ENCODE measurements at regions not wholly inside any gene's neighbourhood (a gene's known extent, or its start where the extent isn't known, plus 50 kb on each side); places are given as distances from the start of the nearest gene placed in this dataset.

DNA sequence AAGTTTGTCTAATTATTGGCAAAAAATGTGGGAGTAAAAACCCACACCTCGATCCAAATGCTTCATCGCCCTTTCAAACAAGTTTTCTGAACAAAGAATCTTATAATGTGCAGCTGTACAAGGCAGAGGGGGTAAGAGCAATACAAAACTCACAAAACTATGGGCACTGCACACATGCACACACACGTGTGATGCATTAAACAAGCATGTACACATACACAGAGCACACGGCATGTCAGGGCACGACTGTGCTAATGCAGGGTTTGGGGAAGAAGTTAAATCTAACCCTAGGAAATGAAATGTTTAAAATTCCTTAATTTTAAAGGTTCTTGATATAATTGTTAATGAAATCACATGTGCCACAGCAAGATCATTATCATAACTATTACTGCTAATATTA lies 264.0 kb downstream of the SEC16B start:
- intact Hi-C loops (cut with DNase I; ENCODE audit: low total_unique reads), result no loop called here
- H3K4me3 ChIP-seq (ENCODE audit: low read depth, poor library complexity, severe bottlenecking), result no peak overlapping the region
- TF ChIP-seq, protein P1, sequence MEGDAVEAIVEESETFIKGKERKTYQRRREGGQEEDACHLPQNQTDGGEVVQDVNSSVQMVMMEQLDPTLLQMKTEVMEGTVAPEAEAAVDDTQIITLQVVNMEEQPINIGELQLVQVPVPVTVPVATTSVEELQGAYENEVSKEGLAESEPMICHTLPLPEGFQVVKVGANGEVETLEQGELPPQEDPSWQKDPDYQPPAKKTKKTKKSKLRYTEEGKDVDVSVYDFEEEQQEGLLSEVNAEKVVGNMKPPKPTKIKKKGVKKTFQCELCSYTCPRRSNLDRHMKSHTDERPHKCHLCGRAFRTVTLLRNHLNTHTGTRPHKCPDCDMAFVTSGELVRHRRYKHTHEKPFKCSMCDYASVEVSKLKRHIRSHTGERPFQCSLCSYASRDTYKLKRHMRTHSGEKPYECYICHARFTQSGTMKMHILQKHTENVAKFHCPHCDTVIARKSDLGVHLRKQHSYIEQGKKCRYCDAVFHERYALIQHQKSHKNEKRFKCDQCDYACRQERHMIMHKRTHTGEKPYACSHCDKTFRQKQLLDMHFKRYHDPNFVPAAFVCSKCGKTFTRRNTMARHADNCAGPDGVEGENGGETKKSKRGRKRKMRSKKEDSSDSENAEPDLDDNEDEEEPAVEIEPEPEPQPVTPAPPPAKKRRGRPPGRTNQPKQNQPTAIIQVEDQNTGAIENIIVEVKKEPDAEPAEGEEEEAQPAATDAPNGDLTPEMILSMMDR (IDR thresholded peaks at IDR 0.05), result no peak
- no peak for TF ChIP-seq POLR2A (IDR thresholded peaks at IDR 0.05)
- no peak for DNase-seq (ENCODE audit: low spot score in 2 of 2)
- WGBS, 2 donors, result 36 to 43% methylated on average over 5 of the region's 5 CpGs

DNA sequence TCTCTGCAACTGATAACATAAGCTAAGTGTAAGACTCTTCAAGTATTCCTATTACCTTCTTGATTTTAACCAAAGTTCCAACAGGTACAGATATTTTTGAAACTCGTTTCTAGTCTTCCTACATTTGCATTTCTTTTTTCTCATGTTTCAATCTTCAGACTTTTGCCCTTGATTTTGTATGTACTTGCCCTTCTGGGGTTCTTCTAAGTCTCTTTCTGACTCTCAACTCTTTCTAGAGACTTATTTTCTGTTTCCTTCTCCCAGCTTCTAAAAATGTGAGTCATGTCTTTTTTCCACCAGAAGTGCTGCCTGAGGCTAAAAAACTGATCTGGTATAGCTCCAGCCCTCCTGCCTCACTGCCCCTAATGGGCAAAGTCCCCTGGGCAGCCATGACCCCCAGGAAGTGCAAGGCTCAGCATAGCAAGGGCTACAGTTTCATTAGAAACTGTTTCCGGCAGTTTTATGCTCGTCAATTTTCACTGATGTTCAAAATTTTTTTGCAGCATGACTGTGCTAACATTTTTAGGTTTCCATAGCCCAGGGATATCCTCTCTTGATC lies 265.9 kb downstream of the SEC16B start:
- WGBS, 2 donors, result 54 to 68% methylated on average over 3 of the region's 3 CpGs
- no peak overlapping the region for H3K4me3 ChIP-seq (ENCODE audit: low read depth, poor library complexity, severe bottlenecking)
- DNase-seq (ENCODE audit: low spot score in 2 of 2), result no peak
- intact Hi-C loops (cut with DNase I; ENCODE audit: low total_unique reads), result no loop called here
- TF ChIP-seq, protein P1 (IDR thresholded peaks at IDR 0.05), result no peak
- TF ChIP-seq POLR2A (IDR thresholded peaks at IDR 0.05), result no peak

DNA sequence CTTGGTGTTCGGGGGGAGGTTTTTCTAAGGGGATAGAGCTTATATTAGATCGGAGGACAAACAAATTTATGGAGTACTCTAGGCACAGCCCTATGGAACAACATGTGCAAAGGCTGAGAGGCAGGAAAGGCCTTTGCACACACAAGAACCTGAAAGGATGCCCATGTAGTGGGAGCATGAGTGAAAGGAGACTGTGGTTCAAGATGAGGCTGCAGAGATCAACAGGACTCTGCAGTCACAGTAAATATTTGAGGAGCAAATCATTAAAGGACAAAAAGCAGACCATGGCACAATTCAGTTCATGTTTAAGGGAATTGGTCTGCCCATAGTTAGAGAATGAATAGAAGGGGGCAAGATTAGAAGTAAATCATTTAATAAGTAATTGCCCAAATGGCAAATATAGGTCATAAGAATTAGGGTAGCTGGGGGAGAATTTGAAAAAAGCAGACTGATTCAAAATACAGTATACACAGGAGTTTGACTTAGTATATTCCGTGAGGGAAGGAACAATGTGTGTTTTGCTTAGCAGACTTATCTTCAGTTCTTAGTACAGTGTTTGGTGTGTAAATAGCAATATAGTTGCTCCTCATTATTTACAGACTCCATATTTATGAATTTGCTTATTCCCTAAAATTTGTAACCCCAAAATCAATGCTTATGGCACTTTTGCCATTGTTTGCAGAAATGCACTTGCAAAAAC lies 268.1 kb downstream of the SEC16B start:
- intact Hi-C loops (cut with DNase I; ENCODE audit: low total_unique reads), result no loop called here
- TF ChIP-seq, protein P1 (IDR thresholded peaks at IDR 0.05), result no peak
- TF ChIP-seq POLR2A (IDR thresholded peaks at IDR 0.05), result no peak
- H3K4me3 ChIP-seq (ENCODE audit: low read depth, poor library complexity, severe bottlenecking), result no peak overlapping the region
- no peak for DNase-seq (ENCODE audit: low spot score in 2 of 2)
- 79 to 85% methylated on average over 3 of the region's 3 CpGs for WGBS, 2 donors

DNA sequence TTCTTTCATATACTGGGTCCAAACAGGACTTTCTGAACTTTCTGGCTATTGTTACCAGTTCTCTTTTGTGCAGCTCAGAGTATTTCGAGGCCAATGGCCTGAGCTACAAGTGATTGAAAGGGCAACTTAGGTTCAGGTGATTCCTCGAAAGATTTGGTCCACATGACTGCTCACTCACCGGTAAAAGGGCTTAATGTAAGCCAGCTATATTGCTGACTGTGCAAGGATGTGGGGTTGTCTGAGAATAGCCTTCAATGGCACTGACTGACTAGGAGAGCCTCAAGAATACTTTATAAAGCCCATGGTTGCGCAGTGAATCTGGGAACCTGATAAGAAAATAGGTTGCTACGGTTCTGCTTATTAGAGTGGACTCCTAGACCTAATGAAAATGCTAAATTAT lies 269.0 kb downstream of the SEC16B start:
- no peak overlapping the region for H3K4me3 ChIP-seq (ENCODE audit: low read depth, poor library complexity, severe bottlenecking)
- no peak for DNase-seq (ENCODE audit: low spot score in 2 of 2)
- TF ChIP-seq, protein P1 (IDR thresholded peaks at IDR 0.05), result no peak
- no peak for TF ChIP-seq POLR2A (IDR thresholded peaks at IDR 0.05)
- intact Hi-C loops (cut with DNase I; ENCODE audit: low total_unique reads), result no loop called here
- WGBS, 2 donors, result 84 to 88% methylated on average over 5 of the region's 5 CpGs

DNA sequence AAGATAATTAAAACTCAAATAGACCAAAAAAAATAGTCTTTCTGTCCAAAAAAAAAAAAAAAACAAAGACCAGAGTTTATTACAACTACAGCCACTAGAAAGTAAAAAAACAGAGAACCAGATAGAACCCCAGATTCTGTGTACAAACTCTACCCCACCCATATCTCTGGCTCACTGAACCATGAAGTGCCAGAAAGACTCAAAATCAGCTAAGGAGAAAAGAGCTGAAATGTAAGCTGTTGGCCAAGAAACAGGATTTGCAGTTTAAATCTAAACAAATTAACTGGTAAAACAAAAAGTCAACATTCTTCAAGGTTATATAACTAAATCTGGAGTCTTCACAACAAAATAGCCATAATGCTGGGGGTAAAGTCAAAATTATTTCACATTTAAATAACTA lies 278.9 kb downstream of the SEC16B start:
- no peak for DNase-seq (ENCODE audit: low spot score in 2 of 2)
- no peak overlapping the region for H3K4me3 ChIP-seq (ENCODE audit: low read depth, poor library complexity, severe bottlenecking)
- intact Hi-C loops (cut with DNase I; ENCODE audit: low total_unique reads), result no loop called here
- TF ChIP-seq, protein P1 (IDR thresholded peaks at IDR 0.05), result no peak
- TF ChIP-seq POLR2A (IDR thresholded peaks at IDR 0.05), result no peak

DNA sequence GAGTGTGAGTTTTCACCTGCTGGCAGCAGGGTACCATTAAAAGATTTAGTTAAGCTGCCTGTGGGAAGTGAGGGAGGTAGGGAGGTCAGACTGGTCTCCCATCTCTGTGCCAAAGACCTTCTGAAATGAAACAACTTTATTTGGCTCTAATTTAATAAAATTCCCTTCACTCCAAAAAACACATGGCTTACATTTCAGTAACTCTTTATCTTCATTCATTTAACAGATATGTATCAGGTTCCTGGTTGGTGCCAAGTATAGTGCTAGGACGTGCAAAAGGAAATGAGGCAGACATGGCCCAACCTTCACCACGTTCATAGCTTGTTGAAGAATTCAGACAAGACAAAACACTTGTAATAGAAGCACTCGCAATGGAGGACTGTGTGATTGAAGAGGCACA lies 282.3 kb downstream of the SEC16B start:
- WGBS, 2 donors, result 38 to 39% methylated on average over 3 of the region's 3 CpGs
- intact Hi-C loops (cut with DNase I; ENCODE audit: low total_unique reads), result no loop called here
- TF ChIP-seq, protein P1 (IDR thresholded peaks at IDR 0.05), result no peak
- no peak for TF ChIP-seq POLR2A (IDR thresholded peaks at IDR 0.05)

More for the DNA sequence above, 282.3 kb downstream of the SEC16B start:
- H3K4me3 ChIP-seq (ENCODE audit: low read depth, poor library complexity, severe bottlenecking), result no peak overlapping the region
- DNase-seq (ENCODE audit: low spot score in 2 of 2), result no peak
